ENCODE measurements at regions not wholly inside any gene's neighbourhood (a gene's known extent, or its start where the extent isn't known, plus 50 kb on each side); places are given as distances from the start of the nearest gene placed in this dataset.

GRCh38 chrX:68897118-68897945, 68.5 kb downstream of the EFNB1 start:
- TF ChIP-seq EZH2phosphoT487 (IDR thresholded peaks at IDR 0.05; ENCODE audit: borderline replicate concordance, low read depth) (no peak), USF2 (IDR thresholded peaks at IDR 0.05; ENCODE audit: borderline replicate concordance, low read depth, low read length) (no peak), SIN3A (IDR thresholded peaks at IDR 0.05; ENCODE audit: borderline replicate concordance, low read depth, low read length) (no peak), POLR2AphosphoS5 (IDR thresholded peaks at IDR 0.05; ENCODE audit: low read depth, low read length) (no peak), TAF1 (IDR thresholded peaks at IDR 0.05; ENCODE audit: borderline replicate concordance, low read depth, low read length) (no peak), CTCF (IDR thresholded peaks at IDR 0.05) (no peak), TEAD4 (IDR thresholded peaks at IDR 0.05; ENCODE audit: borderline replicate concordance, insufficient read depth) (no peak), NFIC (IDR thresholded peaks at IDR 0.05; ENCODE audit: borderline replicate concordance) (no peak), REST (IDR thresholded peaks at IDR 0.05; ENCODE audit: low read depth, low read length) (no peak), MXI1 (IDR thresholded peaks at IDR 0.05; ENCODE audit: low read depth, low read length) (no peak), RXRA (IDR thresholded peaks at IDR 0.05; ENCODE audit: borderline replicate concordance, low read depth) (no peak), SMC3 (IDR thresholded peaks at IDR 0.05; ENCODE audit: low read depth, low read length) (no peak)
- TF ChIP-seq, protein P1, sequence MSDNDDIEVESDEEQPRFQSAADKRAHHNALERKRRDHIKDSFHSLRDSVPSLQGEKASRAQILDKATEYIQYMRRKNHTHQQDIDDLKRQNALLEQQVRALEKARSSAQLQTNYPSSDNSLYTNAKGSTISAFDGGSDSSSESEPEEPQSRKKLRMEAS (IDR thresholded peaks at IDR 0.05; ENCODE audit: low read depth): no peak
- TF ChIP-seq, protein P2, sequence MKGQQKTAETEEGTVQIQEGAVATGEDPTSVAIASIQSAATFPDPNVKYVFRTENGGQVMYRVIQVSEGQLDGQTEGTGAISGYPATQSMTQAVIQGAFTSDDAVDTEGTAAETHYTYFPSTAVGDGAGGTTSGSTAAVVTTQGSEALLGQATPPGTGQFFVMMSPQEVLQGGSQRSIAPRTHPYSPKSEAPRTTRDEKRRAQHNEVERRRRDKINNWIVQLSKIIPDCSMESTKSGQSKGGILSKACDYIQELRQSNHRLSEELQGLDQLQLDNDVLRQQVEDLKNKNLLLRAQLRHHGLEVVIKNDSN (IDR thresholded peaks at IDR 0.05; ENCODE audit: borderline replicate concordance, low read depth): no peak

Measured in SK-N-SH (cell line).